ENCODE measurements at regions not wholly inside any gene's neighbourhood (a gene's known extent, or its start where the extent isn't known, plus 50 kb on each side); places are given as distances from the start of the nearest gene placed in this dataset.

- TF ChIP-seq CTCF (conservative IDR thresholded peaks at IDR 0.05; ENCODE audit: low read depth in 2 of 2) (no peak), EZH2 (IDR thresholded peaks at IDR 0.05; ENCODE audit: low read depth, unreplicated experiment) (no peak), POLR2AphosphoS5 (IDR thresholded peaks at IDR 0.05; ENCODE audit: low read depth) (no peak), REST (IDR thresholded peaks at IDR 0.05; ENCODE audit: unreplicated experiment) (no peak), ETS1 (IDR thresholded peaks at IDR 0.05) (no peak), NANOG (IDR thresholded peaks at IDR 0.05; ENCODE audit: borderline replicate concordance) (no peak), JUNB (IDR thresholded peaks at IDR 0.05; ENCODE audit: unreplicated experiment) (no peak), ZNF462 (CRISPR knock-in tag; IDR thresholded peaks at IDR 0.05) (no peak), CREB1 (CRISPR knock-in tag; IDR thresholded peaks at IDR 0.05; ENCODE audit: low read depth) (no peak), STAT1 (IDR thresholded peaks at IDR 0.05; ENCODE audit: unreplicated experiment) (no peak), EZH2phosphoT487 (IDR thresholded peaks at IDR 0.05; ENCODE audit: unreplicated experiment) (no peak), ZNF114 (CRISPR knock-in tag; IDR thresholded peaks at IDR 0.05) (no peak)
Measured at GRCh38 chr11:32326522-32326921, 108.8 kb downstream of the WT1 start.

Data from GM23338 (cell line).